PFSK-1 (cell line): ENCODE measurements at regions not wholly inside any gene's neighbourhood (a gene's known extent, or its start where the extent isn't known, plus 50 kb on each side); places are given as distances from the start of the nearest gene placed in this dataset.

Source experiments
- POLR2AphosphoS5 ChIP-seq: IDR thresholded peaks from 2 replicates; pipeline ENCODE4 v1.6.1; 2012; ENCODE audit warnings: low read depth, mild to moderate bottlenecking, control low read depth, low read length, moderate library complexity
- REST ChIP-seq, 2 experiments: IDR thresholded peaks; 2 replicates each; pipeline versions ENCODE4 v1.6.1 to v1.8.0; 2011 to 2012; ENCODE audit warnings: low read depth in 2 of 2, low read length in 2 of 2, control low read depth in 1 of 2, inconsistent platforms in 1 of 2, mild to moderate bottlenecking in 1 of 2, moderate library complexity in 1 of 2; ENCODE audit not compliant: insufficient read depth in 1 of 2
- TAF1 ChIP-seq: IDR thresholded peaks from 2 replicates; pipeline ENCODE4 v1.6.1; 2012; ENCODE audit warnings: low read length, control low read depth, borderline replicate concordance; ENCODE audit not compliant: insufficient read depth

- TF ChIP-seq REST (IDR thresholded peaks at IDR 0.05; ENCODE audit: insufficient read depth in 1 of 2, low read depth in 2 of 2, low read length in 2 of 2): no peak
- TF ChIP-seq POLR2AphosphoS5: no peak
- no peak for TF ChIP-seq TAF1
Observed at GRCh38 chr1:232149287-232150201, 480.4 kb downstream of the SIPA1L2 start.
